Spleen (tissue), 7 donors: ENCODE measurements at regions not wholly inside any gene's neighbourhood (a gene's known extent, or its start where the extent isn't known, plus 50 kb on each side); places are given as distances from the start of the nearest gene placed in this dataset.

Source experiments
- POLR2AphosphoS5 ChIP-seq, 3 donors: sonication (generic); formaldehyde crosslinking; IDR thresholded peaks; one replicate each; pipeline ENCODE4 v1.5.1; 2017; ENCODE audit warnings: antibody characterized with exemption in 3 of 3
- TF ChIP-seq, protein P1 (sequence below), 11 experiments: fragments of 200-600 bp in 7 of 11; fragments of 450-650 bp in 4 of 11; sonication (generic) in 4 of 11; IDR thresholded peaks in 8 of 11; conservative IDR thresholded peaks in 3 of 11; 1 replicate in 7 of 11; 2 replicates in 4 of 11; pipeline versions ENCODE4 v1.4.0 to v1.8.0; 2016 to 2021; ENCODE audit warnings: antibody characterized with exemption in 11 of 11, inconsistent platforms in 4 of 11, mild to moderate bottlenecking in 1 of 11
- donor health status: DM: no; HTN: no; CAD: no; lungs with moderate emphysema.
- donor health status: DM: no; HTN: no; CAD: no.
- donor health status: DM: no; HTN: no; CAD: no.

DNA sequence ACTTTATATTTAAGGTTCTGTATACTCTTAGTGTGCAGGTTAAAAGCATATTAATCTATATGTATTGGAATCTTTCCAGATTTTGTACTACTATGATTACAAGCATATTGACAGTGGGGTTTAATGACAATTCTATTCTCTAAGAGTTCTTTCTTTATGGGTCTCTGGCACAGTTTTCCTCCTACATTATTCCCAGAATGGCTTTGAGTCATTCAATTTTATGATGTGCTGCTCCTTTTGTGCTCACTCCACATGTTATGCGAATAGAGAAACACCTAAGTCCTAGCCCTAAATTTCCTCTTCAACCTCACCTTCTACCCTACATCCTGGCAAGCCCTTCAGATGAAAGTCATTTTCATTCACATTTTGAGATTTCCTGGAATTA, 209.9 kb upstream of the DIAPH2 start:
- no peak for TF ChIP-seq POLR2AphosphoS5 (IDR thresholded peaks at IDR 0.05)
- TF ChIP-seq, protein P1, sequence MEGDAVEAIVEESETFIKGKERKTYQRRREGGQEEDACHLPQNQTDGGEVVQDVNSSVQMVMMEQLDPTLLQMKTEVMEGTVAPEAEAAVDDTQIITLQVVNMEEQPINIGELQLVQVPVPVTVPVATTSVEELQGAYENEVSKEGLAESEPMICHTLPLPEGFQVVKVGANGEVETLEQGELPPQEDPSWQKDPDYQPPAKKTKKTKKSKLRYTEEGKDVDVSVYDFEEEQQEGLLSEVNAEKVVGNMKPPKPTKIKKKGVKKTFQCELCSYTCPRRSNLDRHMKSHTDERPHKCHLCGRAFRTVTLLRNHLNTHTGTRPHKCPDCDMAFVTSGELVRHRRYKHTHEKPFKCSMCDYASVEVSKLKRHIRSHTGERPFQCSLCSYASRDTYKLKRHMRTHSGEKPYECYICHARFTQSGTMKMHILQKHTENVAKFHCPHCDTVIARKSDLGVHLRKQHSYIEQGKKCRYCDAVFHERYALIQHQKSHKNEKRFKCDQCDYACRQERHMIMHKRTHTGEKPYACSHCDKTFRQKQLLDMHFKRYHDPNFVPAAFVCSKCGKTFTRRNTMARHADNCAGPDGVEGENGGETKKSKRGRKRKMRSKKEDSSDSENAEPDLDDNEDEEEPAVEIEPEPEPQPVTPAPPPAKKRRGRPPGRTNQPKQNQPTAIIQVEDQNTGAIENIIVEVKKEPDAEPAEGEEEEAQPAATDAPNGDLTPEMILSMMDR (IDR thresholded peaks at IDR 0.05 in 8 of 11, conservative IDR thresholded peaks at IDR 0.05 in 3 of 11) = no peak
